Ascending aorta (tissue), 2 donors: ENCODE measurements at regions not wholly inside any gene's neighbourhood (a gene's known extent, or its start where the extent isn't known, plus 50 kb on each side); places are given as distances from the start of the nearest gene placed in this dataset.
A peak's percentile ranks its signal among the peaks of the same experiment; 100 is the strongest.
"Not testable (repeated sequence)": the region's sequence is repeated elsewhere in the genome, so short reads cannot be mapped to it uniquely, and the experiment has no call there.

Experiments used
- DNase-seq, 2 donors: peaks; one replicate each; pipeline ENCODE4 v3.0.0-alpha.2; 2019; ENCODE audit warnings: low spot score in 2 of 2
- H3K27ac ChIP-seq, 2 donors: fragments of 200-600 bp; sonication (generic); one replicate each; pipeline ENCODE4 v1.5.1; 2016 to 2017; ENCODE audit warnings: mild to moderate bottlenecking in 1 of 2
- H3K27me3 ChIP-seq: fragments of 200-600 bp; sonication (generic); one replicate; pipeline ENCODE4 v1.5.1; 2017
- H3K36me3 ChIP-seq, 2 donors: fragments of 200-600 bp; sonication (generic); one replicate each; pipeline ENCODE4 v1.5.1; 2016
- H3K4me1 ChIP-seq, 2 donors: fragments of 200-600 bp; sonication (generic); one replicate each; pipeline ENCODE4 v1.5.1; 2016 to 2017; ENCODE audit warnings: mild to moderate bottlenecking in 1 of 2
- H3K4me3 ChIP-seq, 2 donors: fragments of 200-600 bp; sonication (generic); one replicate each; pipeline ENCODE4 v1.5.1; 2016 to 2017; ENCODE audit warnings: mild to moderate bottlenecking in 1 of 2
- H3K9me3 ChIP-seq, 2 donors: fragments of 200-600 bp; sonication (generic); one replicate each; pipeline ENCODE4 v1.5.1; 2016
- intact Hi-C: fragments of 100-400 bp; cut with DNase I; formaldehyde crosslinking; loops from one replicate; pipeline ENCODE4 v1.15.1; 2023
- TF ChIP-seq, protein P1 (sequence below), 3 experiments: fragments of 200-600 bp in 2 of 3; fragments of 450-650 bp in 1 of 3; sonication (generic) in 2 of 3; IDR thresholded peaks; one replicate each; pipeline ENCODE4 v1.5.1; 2016 to 2019; ENCODE audit warnings: antibody characterized with exemption in 3 of 3, mild to moderate bottlenecking in 1 of 3, moderate library complexity in 1 of 3

DNA sequence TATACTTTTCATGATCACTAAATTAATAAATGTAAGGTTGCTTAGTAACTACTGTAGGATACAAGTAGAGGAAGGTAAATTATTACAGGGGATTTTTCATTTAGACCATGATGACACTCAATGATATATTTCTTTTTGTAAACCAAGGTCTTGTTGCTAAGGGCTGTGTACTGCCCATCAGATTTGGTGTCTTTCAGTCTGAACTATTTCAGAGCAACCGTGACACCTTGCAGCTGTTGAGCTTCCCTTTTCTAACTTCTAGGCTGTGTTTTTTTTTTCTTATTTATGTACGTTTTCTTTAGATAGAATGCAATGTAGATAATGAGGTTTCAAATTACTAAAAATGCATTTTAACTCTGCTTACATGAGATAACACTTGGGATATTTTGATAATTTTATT, 292.0 kb upstream of the MBL2 start:
- H3K4me3 ChIP-seq: no peak overlapping the region
- TF ChIP-seq, protein P1, sequence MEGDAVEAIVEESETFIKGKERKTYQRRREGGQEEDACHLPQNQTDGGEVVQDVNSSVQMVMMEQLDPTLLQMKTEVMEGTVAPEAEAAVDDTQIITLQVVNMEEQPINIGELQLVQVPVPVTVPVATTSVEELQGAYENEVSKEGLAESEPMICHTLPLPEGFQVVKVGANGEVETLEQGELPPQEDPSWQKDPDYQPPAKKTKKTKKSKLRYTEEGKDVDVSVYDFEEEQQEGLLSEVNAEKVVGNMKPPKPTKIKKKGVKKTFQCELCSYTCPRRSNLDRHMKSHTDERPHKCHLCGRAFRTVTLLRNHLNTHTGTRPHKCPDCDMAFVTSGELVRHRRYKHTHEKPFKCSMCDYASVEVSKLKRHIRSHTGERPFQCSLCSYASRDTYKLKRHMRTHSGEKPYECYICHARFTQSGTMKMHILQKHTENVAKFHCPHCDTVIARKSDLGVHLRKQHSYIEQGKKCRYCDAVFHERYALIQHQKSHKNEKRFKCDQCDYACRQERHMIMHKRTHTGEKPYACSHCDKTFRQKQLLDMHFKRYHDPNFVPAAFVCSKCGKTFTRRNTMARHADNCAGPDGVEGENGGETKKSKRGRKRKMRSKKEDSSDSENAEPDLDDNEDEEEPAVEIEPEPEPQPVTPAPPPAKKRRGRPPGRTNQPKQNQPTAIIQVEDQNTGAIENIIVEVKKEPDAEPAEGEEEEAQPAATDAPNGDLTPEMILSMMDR (IDR thresholded peaks at IDR 0.05): no peak
- no peak overlapping the region for H3K27ac ChIP-seq
- DNase-seq: no peak
- no peaks in the 10 kb centered on the region for H3K36me3 ChIP-seq
- H3K4me1 ChIP-seq: no peaks in the 10 kb centered on the region
- H3K9me3 ChIP-seq: no peaks in the 10 kb centered on the region
- H3K27me3 ChIP-seq: no peaks in the 10 kb centered on the region
- intact Hi-C loops: no loop called here

DNA sequence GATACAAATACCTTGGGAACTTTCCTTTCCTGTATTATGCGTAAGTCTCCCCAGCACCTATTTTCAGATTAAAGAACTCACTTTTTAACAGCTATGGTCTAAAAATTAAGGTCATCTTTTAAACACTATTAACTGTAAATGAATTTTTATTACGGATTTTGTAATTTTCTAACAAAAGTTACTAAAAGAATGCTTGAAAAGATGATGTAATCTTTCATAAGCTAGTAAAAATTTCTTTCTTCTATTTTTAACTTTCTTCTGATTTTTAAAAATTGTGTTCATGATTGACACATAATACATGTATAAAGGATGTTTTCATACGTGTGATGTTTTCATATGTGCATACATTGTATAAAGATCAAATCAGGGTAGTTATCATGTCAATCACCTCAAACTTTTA, 291.2 kb upstream of the MBL2 start:
- DNase-seq: no peak

DNA sequence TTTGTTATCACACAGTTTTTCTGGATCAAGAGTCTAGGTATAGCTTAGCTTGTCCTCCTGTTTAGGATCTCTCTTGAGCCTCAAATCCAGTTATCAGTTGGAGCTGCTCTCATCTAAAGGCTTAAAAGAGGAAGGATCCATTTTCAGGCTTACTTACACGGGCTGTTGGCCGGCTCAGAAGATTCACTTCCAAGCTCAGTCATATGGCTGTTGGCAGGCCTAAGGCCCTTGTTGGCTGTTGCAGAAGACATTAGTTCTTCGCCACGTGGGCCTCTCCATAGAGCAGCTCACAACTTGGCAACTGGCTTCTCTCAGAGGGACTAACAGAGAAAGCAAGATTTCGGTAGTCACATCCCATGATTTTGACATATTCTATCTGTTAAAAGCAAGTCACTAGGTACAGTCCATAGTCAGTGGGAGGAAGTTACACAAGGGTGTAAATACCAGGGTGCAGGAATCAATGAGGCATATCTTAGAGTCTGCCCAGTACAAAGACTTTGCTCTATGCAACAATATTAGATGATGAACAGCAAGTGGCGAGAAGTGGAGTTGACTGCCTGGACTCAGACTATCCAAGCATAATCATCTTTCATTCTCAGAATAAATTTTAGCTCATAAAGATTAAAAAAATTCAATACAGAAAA, 280.1 kb upstream of the MBL2 start:
- intact Hi-C loops: no loop called here
- Histone ChIP-seq H3K27me3 (no peaks in the 10 kb centered on the region), H3K4me1 (no peaks in the 10 kb centered on the region), H3K9me3 (no peaks in the 10 kb centered on the region), H3K4me3 (no peak overlapping the region), H3K36me3 (no peaks in the 10 kb centered on the region), H3K27ac (no peak overlapping the region)
- TF ChIP-seq, protein P1 (IDR thresholded peaks at IDR 0.05): no peak
- no peak for DNase-seq

More for the DNA sequence above, 291.2 kb upstream of the MBL2 start:
- Histone ChIP-seq H3K9me3 (no peaks in the 10 kb centered on the region), H3K27me3 (no peaks in the 10 kb centered on the region), H3K4me3 (no peak overlapping the region), H3K4me1 (no peaks in the 10 kb centered on the region), H3K36me3 (no peaks in the 10 kb centered on the region), H3K27ac (no peak overlapping the region)
- TF ChIP-seq, protein P1 (IDR thresholded peaks at IDR 0.05): no peak
- intact Hi-C loops: no loop called here

DNA sequence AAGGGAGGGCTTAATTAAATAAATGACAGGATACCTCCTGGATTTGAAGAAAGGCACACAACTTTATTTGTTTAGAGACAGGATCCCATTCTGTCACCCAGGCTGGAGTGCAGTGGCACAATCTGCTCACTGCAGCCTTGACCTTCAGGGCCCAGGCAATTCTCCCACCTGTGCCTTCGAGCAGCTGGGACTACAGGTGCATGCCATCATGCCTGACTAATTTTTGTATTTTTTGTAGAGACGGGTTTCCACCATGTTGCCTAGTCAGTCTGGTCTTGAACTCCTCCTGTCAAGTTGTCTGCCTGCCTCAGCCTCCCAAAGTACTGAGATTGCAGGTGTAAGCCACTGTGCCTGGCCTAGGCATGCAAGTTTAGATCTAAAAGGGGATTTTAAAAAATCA, 272.7 kb upstream of the MBL2 start:
- H3K27me3 ChIP-seq: no peaks in the 10 kb centered on the region
- intact Hi-C loops: no loop called here
- H3K9me3 ChIP-seq: no peaks in the 10 kb centered on the region
- DNase-seq: no peak
- no peak overlapping the region for H3K4me3 ChIP-seq
- no peaks in the 10 kb centered on the region for H3K4me1 ChIP-seq
- TF ChIP-seq, protein P1 (IDR thresholded peaks at IDR 0.05): no peak
- no peak overlapping the region for H3K27ac ChIP-seq
- no peaks in the 10 kb centered on the region for H3K36me3 ChIP-seq

DNA sequence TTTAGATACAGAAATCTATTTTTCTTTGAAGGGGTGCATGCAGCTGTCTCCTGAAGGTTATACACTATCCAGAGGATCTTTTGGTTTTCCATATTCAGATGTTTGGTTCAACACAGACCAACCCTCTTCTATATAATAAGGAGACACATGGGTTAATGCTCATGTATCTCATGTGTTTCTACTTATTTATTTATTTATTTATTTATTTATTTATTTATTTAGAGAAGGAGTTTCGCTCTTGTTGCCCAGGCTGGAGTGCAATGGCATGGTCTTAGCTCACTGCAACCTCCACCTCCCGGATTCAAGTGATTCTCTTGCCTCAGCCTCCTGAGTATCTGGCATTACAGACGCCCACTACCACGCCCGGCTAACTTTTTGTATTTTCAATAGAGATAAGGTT, 263.2 kb upstream of the MBL2 start:
- H3K4me1 ChIP-seq, H3K27me3 ChIP-seq, intact Hi-C loops, H3K36me3 ChIP-seq, DNase-seq, H3K4me3 ChIP-seq, H3K9me3 ChIP-seq, H3K27ac ChIP-seq: not testable (repeated sequence)

DNA sequence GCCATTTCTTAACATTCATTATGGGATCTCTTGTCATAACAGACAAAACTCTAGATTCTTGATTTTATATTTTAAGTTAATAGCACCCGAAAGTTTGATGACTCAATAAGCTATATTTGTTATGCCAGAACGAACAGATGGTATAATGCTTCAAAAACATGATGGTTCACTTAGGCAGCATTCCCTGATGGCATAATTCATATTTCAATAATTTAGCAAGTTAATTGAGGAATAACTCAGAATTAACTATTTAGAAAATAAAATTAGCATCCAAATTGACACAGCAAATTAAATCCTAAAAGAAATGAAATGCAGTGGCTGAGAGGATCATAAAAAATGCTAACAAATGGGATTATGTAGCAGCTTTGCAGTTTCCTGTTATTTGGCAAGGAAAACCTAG, 260.8 kb upstream of the MBL2 start:
- H3K27me3 ChIP-seq: no peaks in the 10 kb centered on the region
- DNase-seq: no peak

DNA sequence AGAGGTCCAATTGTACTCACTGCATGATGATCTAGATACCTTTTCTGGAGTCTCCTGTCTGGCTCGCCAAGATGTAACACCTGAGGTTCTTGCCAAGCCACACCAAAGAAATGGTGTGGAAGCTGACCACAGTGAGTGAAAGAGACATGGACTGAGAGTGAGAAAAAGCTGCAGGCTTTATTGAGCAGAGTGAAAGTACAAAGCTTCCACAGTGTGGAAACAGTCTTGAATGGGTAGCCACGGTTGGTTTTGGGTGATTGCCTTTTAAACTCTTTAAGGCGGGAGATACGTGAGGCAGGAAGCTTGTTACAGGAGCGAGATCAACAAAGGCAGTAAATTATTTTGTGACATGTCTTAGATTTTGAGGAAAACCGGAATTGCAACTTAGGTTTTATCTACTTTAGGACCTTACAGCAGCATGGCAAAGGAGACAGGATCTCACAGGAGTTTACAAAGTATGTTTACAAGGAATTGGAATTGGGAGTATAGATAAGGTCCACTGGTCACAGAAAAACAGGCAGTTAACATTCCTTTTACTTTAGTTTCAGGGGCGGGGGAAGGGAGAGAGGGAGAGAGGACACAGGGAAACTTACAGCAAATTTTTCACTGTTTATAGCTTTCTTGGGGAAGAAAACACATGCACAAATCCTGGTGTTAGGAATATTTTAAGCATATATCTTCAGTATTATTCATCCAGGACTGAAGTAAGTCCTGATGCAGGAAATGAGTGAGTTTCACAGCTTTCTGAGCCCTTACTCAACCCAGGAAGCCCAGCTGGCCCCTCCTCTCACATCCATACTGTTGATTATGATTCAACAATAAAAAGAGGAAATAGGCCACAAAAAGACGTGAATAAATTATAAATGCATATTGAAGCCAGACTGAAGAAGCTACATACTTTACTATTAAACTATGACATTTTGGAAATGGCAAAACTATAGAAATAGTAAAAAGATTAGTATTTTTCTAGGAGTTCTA, 257.6 kb upstream of the MBL2 start:
- peak in 1 of 2 donors; percentile 64 for DNase-seq
- H3K4me3 ChIP-seq, H3K27me3 ChIP-seq, intact Hi-C loops, H3K9me3 ChIP-seq, H3K27ac ChIP-seq, H3K4me1 ChIP-seq, H3K36me3 ChIP-seq: not testable (repeated sequence)

More for the DNA sequence above, 260.8 kb upstream of the MBL2 start:
- no peaks in the 10 kb centered on the region for H3K36me3 ChIP-seq
- TF ChIP-seq, protein P1 (IDR thresholded peaks at IDR 0.05): no peak
- no peak overlapping the region for H3K27ac ChIP-seq
- intact Hi-C loops: no loop called here
- no peaks in the 10 kb centered on the region for H3K4me1 ChIP-seq
- H3K9me3 ChIP-seq: no peaks in the 10 kb centered on the region
- H3K4me3 ChIP-seq: no peak overlapping the region
